ENCODE measurements at regions not wholly inside any gene's neighbourhood (a gene's known extent, or its start where the extent isn't known, plus 50 kb on each side); places are given as distances from the start of the nearest gene placed in this dataset.

- H3K9me3 ChIP-seq, result no peaks in the 10 kb centered on the region
- no peak for DNase-seq
- no peak overlapping the region for H3K4me3 ChIP-seq
- no peak for TF ChIP-seq CTCF (IDR thresholded peaks at IDR 0.05)
- no peaks in the 10 kb centered on the region for H3K27me3 ChIP-seq
- no peaks in the 10 kb centered on the region for H3K36me3 ChIP-seq
- no peak overlapping the region for H3K27ac ChIP-seq
- intact Hi-C loops (cut with DNase I; ENCODE audit: low total_unique reads), result no loop called here
- H3K4me1 ChIP-seq, result no peaks in the 10 kb centered on the region
Observed at GRCh38 chr1:225707824-225708223, 54.9 kb upstream of the ENAH start.

DNA sequence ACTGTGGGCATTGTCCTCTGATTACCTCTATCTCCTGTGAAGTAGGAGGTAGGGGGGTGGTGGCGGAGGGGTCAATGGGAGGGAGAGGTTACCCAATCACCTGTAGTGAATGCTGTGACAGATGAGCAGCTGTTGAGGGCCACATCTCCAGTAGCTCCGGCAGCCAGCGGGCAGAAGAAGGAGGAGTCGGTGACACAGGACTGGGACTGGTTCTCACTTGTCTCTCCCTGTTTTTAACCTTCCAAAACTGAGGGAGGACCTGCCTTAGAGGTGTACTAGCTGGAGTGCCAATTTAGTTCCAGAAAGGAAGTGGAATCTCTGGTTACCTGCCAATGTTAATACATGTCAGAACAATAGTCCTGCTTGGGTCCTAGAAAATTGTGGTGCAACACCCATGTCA is 56.2 kb upstream of the ENAH start:
- intact Hi-C loops (cut with DNase I; ENCODE audit: low total_unique reads), result no loop called here
- Histone ChIP-seq H3K36me3 (no peaks in the 10 kb centered on the region), H3K27ac (no peak overlapping the region), H3K4me3 (no peak overlapping the region), H3K27me3 (no peaks in the 10 kb centered on the region), H3K9me3 (no peaks in the 10 kb centered on the region), H3K4me1 (no peaks in the 10 kb centered on the region)
- DNase-seq, result no peak
- TF ChIP-seq CTCF (IDR thresholded peaks at IDR 0.05) (no peak), POLR2A (IDR thresholded peaks at IDR 0.05) (no peak)

GRCh38 chr1:225710804-225711203 is 57.9 kb upstream of the ENAH start:
- H3K36me3 ChIP-seq, result no peaks in the 10 kb centered on the region
- peak; percentile 23 to 34 for DNase-seq
- H3K4me1 ChIP-seq, result no peaks in the 10 kb centered on the region
- intact Hi-C loops (cut with DNase I; ENCODE audit: low total_unique reads), result no loop called here
- no peaks in the 10 kb centered on the region for H3K27me3 ChIP-seq
- H3K4me3 ChIP-seq, result no peak overlapping the region
- TF ChIP-seq POLR2A (IDR thresholded peaks at IDR 0.05) (no peak), CTCF (IDR thresholded peaks at IDR 0.05) (no peak)
- no peaks in the 10 kb centered on the region for H3K9me3 ChIP-seq
- no peak overlapping the region for H3K27ac ChIP-seq

- DNase-seq, result no peak
- Histone ChIP-seq H3K27ac (no peak overlapping the region), H3K9me3 (no peaks in the 10 kb centered on the region), H3K4me1 (no peaks in the 10 kb centered on the region), H3K4me3 (no peak overlapping the region), H3K36me3 (no peaks in the 10 kb centered on the region), H3K27me3 (no peaks in the 10 kb centered on the region)
- intact Hi-C loops (cut with DNase I; ENCODE audit: low total_unique reads), result no loop called here
- no peak for TF ChIP-seq POLR2A (IDR thresholded peaks at IDR 0.05)
- no peak for TF ChIP-seq CTCF (IDR thresholded peaks at IDR 0.05)
Observed at GRCh38 chr1:225711236-225711937, 58.5 kb upstream of the ENAH start.

DNA sequence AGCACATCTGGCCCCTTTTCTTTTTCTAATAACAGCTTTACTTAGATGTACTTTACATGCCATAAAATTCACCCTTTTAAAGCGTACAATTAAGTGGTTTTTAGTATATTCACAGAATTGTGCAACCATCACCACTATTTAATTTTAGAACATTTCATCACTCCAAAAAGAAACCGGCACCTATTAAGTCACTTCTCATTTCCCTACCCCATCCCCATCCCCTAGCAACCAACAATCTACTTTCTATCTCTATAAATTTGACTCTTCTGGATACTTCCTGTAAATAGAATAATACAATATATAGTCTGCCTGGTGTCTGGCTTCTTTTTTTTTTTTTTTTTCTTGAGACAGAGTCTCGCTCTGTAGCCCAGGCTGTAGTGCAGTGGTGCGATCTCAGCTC is 59.5 kb upstream of the ENAH start:
- Histone ChIP-seq H3K27me3 (no peaks in the 10 kb centered on the region), H3K4me3 (no peak overlapping the region), H3K9me3 (no peaks in the 10 kb centered on the region), H3K36me3 (no peaks in the 10 kb centered on the region), H3K27ac (no peak overlapping the region), H3K4me1 (no peaks in the 10 kb centered on the region)
- no peak for DNase-seq
- no peak for TF ChIP-seq POLR2A (IDR thresholded peaks at IDR 0.05)
- TF ChIP-seq CTCF (IDR thresholded peaks at IDR 0.05), result no peak
- intact Hi-C loops (cut with DNase I; ENCODE audit: low total_unique reads), result no loop called here
